GM18861 (cell line): ENCODE measurements at regions not wholly inside any gene's neighbourhood (a gene's known extent, or its start where the extent isn't known, plus 50 kb on each side); places are given as distances from the start of the nearest gene placed in this dataset.

ENCODE experiments used
- ATAC-seq: cut with Tn5 transposase; IDR thresholded peaks from one replicate; pipeline ENCODE4 v1.9.1; 2021; ENCODE audit not compliant: unreplicated experiment

DNA sequence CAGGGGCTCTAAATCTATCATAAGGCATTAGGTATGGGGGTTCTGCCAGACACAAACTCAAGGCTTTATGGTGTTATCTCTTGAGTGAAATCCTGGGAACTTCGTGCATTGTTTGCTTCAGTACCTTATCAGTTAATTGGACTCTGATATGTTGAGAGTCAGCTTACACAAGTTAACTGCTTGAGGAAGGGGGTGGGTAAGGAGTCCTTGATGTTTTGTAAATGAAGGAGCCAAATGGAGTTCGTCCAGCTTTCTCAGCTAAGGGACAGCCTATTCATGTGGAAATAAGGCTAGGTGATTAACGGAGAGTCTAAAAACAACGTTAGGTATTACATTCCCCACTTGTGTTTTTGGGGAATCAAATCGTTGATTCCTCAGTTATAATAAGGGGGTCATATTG lies 157.4 kb downstream of the TRIM27 start:
- no peak for ATAC-seq

GRCh38 chr6:28767133-28767532 lies 156.7 kb downstream of the TRIM27 start:
- ATAC-seq = no peak

DNA sequence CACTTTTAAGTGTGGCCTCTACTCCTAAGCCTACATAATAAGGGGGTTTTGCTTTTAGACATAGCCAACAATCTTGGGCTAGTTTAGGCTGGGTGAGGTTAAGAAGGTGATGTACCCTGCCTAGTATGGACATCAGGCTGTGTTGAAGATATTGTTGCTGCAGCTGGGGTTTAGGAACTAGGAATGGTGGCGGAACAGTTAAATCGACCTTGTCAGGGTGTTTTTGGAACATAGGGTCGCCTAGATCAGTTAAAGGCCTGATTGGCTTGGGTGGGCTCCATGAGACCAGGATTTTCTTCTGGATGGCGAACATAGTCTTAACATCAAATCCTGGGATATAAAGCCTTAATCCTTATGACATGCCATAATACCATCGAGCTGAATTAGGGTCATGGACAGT lies 156.1 kb downstream of the TRIM27 start:
- ATAC-seq = no peak

- ATAC-seq = no peak
These were observed 155.4 kb downstream of the TRIM27 start for GRCh38 chr6:28768187-28768913.

DNA sequence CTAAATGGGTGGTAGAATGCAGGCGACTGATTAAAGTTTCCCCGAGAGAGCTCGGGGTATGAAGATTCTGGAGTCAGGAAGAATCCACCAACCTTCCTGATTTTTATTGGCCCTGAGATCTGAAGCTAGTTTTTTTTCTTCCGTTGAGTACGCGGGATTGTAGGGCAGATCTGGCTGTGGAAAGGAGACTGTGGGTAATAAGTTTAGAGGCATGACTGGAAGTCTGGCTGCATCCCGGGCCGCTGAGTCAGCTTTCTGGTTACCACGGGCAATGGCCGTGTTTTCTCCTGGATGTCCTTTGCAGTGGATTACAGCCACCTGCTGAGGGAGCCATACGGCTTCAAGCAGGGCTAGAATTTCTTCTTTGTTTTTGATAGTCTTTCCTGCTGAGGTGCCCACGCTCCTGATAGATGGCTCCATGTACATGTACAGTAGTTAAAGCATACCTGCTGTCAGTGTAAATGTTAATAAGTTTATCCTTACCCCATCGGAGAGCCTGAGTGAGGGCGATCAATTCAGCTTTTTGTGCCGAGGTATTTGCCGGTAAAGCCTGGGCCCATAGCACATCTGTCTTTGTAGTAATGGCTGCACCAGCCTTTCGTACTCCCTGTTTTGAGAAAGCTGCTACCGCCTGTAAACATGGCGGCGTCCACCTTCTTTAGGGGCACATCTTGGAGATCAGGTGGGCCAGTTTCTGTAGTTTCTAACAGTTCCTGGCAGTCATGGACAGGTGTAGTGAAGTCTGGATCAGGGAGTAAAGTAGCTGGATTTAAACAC lies 154.0 kb downstream of the TRIM27 start:
- ATAC-seq = no peak

DNA sequence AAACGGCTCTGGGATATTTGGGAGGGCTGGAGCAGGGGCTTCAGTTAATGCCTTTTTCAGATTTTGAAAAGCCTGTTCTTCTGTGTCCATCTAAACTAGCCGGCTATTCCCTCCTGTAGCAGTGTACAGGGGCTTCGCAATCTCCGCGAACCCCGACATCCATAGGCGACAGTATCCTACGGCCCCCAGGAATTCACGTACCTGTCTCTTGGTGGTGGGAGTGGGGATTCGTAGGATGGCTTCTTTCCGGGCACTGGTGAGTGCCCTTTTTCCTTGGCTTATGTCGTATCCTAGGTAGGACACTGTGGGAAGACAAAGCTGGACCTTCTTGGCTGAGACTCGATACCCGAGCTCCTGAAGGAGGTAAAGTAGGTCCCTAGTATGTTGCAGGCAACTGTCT lies 153.1 kb downstream of the TRIM27 start:
- no peak for ATAC-seq

GRCh38 chr6:28771401-28772267 lies 152.2 kb downstream of the TRIM27 start:
- no peak for ATAC-seq

DNA sequence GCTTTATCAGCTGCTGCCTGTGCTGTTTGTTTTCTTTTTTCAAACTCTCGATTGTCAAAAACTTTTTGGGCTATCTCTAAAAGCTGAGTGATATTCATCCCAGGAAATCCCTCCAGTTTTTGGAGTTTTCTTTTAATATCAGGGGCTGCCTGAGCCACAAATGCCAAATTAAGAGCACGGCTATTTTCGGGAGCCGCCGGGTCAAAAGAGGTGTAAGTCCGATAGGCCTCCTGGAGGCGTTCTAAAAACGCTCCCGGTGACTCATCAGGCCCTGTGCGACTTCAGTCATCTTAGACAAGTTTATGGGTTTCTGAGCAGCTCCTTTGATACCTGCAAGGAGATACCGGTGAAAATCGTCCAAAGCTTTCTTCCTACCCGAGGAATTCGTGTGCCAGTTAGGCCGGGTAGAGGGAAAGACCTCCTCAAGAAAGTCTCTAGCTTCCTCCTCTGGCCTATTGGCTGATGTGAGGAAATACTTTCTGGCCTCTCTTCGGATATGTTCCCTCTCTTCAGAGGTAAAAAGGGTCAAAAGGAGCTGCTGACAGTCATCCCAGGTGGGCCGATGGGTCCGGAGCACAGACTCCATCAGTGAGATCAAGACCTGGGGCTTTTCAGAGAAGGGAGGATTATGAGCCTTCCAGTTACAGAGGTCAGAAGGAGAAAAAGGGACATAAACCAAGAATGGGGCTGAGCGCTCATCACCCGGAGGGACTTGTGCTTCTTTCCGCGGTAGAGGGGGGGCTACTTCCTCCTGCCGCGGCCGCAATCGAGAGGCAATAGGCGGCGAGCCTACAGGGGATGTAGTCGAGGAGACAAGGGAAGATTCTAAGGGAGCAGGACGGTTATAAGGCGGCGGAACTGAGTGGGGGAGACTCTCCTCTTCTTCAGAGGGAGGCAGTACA lies 151.1 kb downstream of the TRIM27 start:
- no peak for ATAC-seq

DNA sequence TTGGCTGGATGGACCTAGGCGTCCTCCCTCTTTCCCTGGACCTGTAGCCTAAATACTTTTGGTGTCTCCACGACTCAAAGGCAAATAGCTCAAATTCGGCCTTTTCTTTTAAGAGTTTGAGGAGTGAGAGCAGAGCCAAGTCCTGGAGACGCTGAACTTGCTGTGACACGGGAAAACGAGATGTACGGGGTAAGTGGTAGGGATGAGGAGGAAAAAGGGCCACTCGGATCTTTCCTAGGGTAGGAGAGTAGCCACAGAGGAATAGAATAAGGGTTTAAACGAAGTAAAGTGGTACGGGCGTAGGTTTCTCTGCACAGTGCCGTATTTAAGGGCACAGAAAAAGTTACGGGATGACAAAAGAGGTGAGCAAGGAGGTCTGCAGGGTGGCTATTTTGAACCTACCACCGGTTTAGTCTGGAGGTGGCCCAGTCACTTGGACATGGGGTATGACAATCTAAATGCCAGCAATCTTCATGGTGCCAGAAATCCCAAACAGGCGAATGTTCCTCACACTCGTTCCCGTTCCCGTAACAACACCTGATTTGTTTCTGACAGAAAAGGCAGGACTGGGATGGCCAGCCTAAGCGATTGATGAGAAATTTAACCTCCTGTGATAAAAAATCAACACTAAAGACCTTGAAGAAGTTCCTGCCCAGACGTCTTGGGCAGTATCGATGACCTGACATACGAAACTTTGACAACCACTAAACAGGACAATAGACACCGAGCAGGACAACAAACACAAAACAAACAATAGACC lies 149.3 kb downstream of the TRIM27 start:
- no peak for ATAC-seq

DNA sequence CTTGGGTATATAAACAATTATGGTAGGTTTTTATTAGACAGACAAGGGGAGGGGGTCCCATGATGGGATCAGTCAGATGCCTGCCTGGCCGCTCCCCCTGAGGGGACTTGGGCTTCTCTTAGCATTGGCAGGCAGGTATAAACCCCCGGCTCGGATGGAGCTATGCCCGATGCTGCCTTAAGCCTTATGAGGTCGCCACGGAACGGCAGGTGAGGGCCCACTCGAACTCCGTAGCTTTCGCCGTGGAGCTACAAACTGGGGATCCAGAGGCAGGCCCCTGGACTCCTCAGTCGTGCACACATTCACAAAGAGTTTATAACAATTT lies 148.8 kb downstream of the TRIM27 start:
- ATAC-seq = no peak

- no peak for ATAC-seq
These were observed 148.2 kb downstream of the TRIM27 start for GRCh38 chr6:28775405-28776129.

DNA sequence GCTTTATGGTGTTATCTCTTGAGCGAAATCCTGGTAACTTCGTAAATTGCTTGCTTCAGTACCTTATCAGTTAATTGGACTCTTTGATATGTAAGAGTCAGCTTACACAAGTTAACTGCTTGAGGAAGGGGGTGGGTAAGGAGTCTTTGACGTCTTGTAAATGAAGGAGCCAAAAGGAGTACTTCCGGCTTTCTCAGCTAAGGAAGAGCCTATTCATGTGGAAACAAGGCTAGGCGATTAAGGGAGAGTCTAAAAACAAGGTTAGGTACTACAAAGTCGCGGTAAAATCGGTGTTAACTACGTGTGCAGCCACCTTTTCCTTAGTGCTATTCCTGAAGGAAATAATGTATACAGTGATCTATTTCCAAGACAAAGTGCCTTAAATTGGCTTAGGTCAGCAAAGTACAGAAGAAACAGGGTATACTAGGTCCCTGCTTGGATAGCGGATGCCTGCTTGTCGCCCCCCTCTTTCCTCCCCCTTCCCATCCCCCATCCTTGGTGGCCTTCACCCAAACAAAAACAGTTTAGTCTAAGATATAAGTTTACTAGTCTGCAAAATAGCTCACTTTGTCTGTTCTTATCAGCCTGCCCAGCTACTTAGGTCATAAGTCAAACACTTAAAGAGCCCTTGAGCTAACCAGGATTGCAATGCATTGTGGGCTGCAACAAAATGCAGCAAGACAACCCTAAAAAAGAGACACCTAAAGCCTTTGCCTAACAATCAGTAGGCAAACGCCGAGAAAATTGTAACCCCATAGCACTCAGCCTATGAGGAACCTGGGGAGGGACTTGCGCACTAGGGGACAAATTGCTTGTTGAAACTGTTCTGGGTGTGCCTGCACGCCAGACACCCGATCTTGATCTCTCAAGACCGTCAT lies 147.3 kb downstream of the TRIM27 start:
- no peak for ATAC-seq

DNA sequence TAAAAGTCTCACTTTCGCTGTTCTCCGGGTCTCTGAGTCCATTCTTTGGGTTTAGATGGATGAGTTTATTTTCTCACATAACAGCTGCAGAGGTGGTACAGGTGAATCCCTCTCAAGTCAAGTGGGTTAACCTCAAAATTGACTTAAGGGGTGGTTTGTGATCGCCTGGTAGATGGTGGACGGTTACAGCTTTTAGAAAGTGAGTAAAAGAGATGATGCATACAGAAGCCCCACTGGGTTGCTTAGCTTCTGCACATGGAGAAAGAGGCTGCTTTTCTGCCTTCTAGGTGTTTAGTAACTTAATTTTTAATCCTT lies 146.7 kb downstream of the TRIM27 start:
- no peak for ATAC-seq

GRCh38 chr6:28782113-28782673 lies 141.6 kb downstream of the TRIM27 start:
- no peak for ATAC-seq

GRCh38 chr6:28785962-28786679 lies 137.7 kb downstream of the TRIM27 start:
- no peak for ATAC-seq

DNA sequence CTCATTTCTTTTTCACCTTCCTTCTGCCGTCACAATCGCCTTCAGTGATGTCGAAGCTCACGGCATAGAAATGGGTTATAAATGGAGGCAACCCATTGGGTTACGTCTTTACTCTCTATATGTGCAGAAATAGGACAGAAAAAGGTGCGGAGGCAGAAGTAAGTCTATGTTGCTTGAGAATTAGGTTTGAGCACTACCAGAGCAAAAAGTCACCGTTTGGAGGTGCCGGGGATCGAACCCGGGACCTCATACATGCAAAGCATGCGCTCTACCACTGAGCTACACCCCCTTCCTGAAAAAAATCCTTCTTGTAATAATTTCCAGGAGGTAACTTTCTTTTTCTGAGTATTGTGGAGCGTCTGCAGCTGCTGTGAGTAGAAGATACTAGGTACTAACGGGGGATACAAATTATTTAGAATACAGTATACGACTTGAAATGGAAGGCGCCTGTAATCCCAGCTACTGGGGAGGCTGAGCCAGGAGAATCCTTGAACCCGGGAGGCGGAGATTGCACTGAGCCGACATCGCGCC lies 134.2 kb downstream of the TRIM27 start:
- no peak for ATAC-seq

GRCh38 chr6:28791002-28791383 lies 132.8 kb downstream of the TRIM27 start:
- no peak for ATAC-seq
